GM12878 (cell line): ENCODE measurements at regions not wholly inside any gene's neighbourhood (a gene's known extent, or its start where the extent isn't known, plus 50 kb on each side); places are given as distances from the start of the nearest gene placed in this dataset.

ENCODE experiments used
- CTCF ChIP-seq, 3 experiments: IDR thresholded peaks in 2 of 3; conservative IDR thresholded peaks in 1 of 3; 2 replicates each; pipeline ENCODE4 v1.5.1; 2011; ENCODE audit warnings: low read depth in 3 of 3, low read length in 3 of 3, mild to moderate bottlenecking in 3 of 3, control low read depth in 2 of 3, moderate library complexity in 2 of 3, inconsistent platforms in 1 of 3, mixed read lengths in 1 of 3; ENCODE audit not compliant: control insufficient read depth in 2 of 3, insufficient read depth in 1 of 3; ENCODE audit errors: extremely low read depth in 1 of 3
- EZH2 ChIP-seq: IDR thresholded peaks from 2 replicates; pipeline ENCODE4 v1.6.1; 2012; ENCODE audit warnings: low read depth, mild to moderate bottlenecking, control low read depth, inconsistent platforms, low read length, borderline replicate concordance; ENCODE audit not compliant: control insufficient read depth
- FOXM1 ChIP-seq: IDR thresholded peaks from 2 replicates; pipeline ENCODE4 v1.6.1; 2012; ENCODE audit warnings: low read depth, mild to moderate bottlenecking, inconsistent platforms, low read length, moderate library complexity
- MYC ChIP-seq: IDR thresholded peaks from 2 replicates; pipeline ENCODE4 v1.6.1; 2011; ENCODE audit warnings: mild to moderate bottlenecking, low read length, moderate library complexity, inconsistent platforms; ENCODE audit not compliant: insufficient read depth, insufficient replicate concordance, insufficient read length, severe bottlenecking
- RAD51 ChIP-seq: fragments of 450-650 bp; IDR thresholded peaks from 2 replicates; pipeline ENCODE4 v1.6.1; 2016; ENCODE audit warnings: moderate library complexity, mild to moderate bottlenecking, inconsistent platforms
- SIX5 ChIP-seq: IDR thresholded peaks from 2 replicates; pipeline ENCODE4 v1.6.1; 2011; ENCODE audit warnings: mild to moderate bottlenecking, low read depth, low read length, moderate library complexity; ENCODE audit not compliant: severe bottlenecking

GRCh38 chr2:47656715-47657600 is 86.2 kb upstream of the KCNK12 start:
- TF ChIP-seq RAD51 (no peak), CTCF (IDR thresholded peaks at IDR 0.05 in 2 of 3, conservative IDR thresholded peaks at IDR 0.05 in 1 of 3; ENCODE audit: control insufficient read depth in 2 of 3, extremely low read depth in 1 of 3, insufficient read depth in 1 of 3, low read depth in 3 of 3, low read length in 3 of 3) (no peak), FOXM1 (no peak), SIX5 (no peak), MYC (no peak), EZH2 (no peak)
